Brain microvascular endothelial cell (primary cell): ENCODE measurements at regions not wholly inside any gene's neighbourhood (a gene's known extent, or its start where the extent isn't known, plus 50 kb on each side); places are given as distances from the start of the nearest gene placed in this dataset.

Experiments used
- DNase-seq: peaks from one replicate; pipeline ENCODE4 v3.0.0-alpha.2; 2020
- H3K27ac ChIP-seq: fragments of 250-450 bp; sonication (Bioruptor Pico); 2 replicates; pipeline ENCODE4 v1.5.1; 2020; ENCODE audit warnings: mild to moderate bottlenecking, moderate library complexity
- H3K27me3 ChIP-seq: fragments of 250-450 bp; sonication (Bioruptor Pico); replicated peaks from 2 replicates; pipeline ENCODE4 v1.5.1; 2020; ENCODE audit warnings: mild to moderate bottlenecking
- H3K36me3 ChIP-seq: fragments of 250-450 bp; sonication (Bioruptor Pico); replicated peaks from 2 replicates; pipeline ENCODE4 v1.5.1; 2020; ENCODE audit warnings: mild to moderate bottlenecking
- H3K4me3 ChIP-seq: 2 replicates; pipeline ENCODE4 v1.5.1; 2011; ENCODE audit warnings: low read depth, mild to moderate bottlenecking, control low read depth, low read length, moderate library complexity
- in situ Hi-C: cut with HindIII; loops from 2 replicates; pipeline ENCODE4 v1.10.0; 2017; ENCODE audit warnings: low sequenced_read_pairs, low pct_ligation_motif_present
- TF ChIP-seq, protein P1 (sequence below): IDR thresholded peaks from 2 replicates; pipeline ENCODE4 v1.5.1; 2011; ENCODE audit warnings: low read depth, mild to moderate bottlenecking, moderate library complexity, low read length, control low read depth, inconsistent platforms; ENCODE audit errors: missing control alignments

DNA sequence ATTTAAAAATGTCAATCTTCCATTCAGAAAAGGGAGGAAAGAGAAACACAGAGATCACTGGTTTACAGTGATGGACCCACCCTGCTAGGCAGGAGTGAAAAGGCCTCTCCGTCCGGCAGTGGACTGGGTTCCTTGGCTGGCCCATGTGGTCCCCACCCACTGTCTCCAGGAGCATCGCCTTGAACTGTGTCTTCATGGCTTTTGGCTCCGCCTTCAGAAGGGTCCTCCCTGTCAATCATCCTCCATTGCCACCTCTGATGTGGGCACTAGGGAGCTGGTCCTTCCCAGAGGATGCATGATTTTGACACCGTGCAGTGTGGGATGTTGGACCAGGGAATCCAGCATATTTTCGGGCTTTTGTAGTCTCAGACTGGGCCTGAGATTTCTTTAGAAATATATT lies 58.2 kb upstream of the B3GAT1 start:
- Histone ChIP-seq H3K4me3 (no peak overlapping the region), H3K27ac (no peak overlapping the region), H3K36me3 (no peaks in the 10 kb centered on the region), H3K27me3 (no peaks in the 10 kb centered on the region)
- TF ChIP-seq, protein P1, sequence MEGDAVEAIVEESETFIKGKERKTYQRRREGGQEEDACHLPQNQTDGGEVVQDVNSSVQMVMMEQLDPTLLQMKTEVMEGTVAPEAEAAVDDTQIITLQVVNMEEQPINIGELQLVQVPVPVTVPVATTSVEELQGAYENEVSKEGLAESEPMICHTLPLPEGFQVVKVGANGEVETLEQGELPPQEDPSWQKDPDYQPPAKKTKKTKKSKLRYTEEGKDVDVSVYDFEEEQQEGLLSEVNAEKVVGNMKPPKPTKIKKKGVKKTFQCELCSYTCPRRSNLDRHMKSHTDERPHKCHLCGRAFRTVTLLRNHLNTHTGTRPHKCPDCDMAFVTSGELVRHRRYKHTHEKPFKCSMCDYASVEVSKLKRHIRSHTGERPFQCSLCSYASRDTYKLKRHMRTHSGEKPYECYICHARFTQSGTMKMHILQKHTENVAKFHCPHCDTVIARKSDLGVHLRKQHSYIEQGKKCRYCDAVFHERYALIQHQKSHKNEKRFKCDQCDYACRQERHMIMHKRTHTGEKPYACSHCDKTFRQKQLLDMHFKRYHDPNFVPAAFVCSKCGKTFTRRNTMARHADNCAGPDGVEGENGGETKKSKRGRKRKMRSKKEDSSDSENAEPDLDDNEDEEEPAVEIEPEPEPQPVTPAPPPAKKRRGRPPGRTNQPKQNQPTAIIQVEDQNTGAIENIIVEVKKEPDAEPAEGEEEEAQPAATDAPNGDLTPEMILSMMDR: no peak
- no peak for DNase-seq
- in situ Hi-C loops: no loop called here

DNA sequence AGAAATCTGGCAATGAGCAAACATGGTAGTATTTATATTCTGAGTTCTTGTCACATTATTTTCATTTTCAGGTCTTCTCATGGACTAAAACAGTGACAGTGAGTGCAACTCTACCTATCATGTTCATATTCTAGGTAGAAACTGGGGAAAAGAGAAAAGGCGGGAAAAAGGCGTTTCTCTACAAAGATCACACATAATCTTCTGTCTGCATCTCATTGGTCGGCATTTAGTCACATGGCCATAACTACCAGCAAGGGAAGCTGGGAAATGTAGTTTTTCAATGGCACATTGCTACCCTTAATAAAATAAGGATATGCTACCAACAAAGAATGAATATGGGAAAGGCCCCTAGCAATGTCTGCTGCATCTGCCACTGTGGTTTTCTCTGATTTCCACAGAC lies 57.6 kb upstream of the B3GAT1 start:
- DNase-seq: no peak
- H3K4me3 ChIP-seq: no peak overlapping the region
- H3K27me3 ChIP-seq: no peaks in the 10 kb centered on the region
- no peaks in the 10 kb centered on the region for H3K36me3 ChIP-seq
- in situ Hi-C loops: no loop called here
- H3K27ac ChIP-seq: no peak overlapping the region
- TF ChIP-seq, protein P1: no peak

DNA sequence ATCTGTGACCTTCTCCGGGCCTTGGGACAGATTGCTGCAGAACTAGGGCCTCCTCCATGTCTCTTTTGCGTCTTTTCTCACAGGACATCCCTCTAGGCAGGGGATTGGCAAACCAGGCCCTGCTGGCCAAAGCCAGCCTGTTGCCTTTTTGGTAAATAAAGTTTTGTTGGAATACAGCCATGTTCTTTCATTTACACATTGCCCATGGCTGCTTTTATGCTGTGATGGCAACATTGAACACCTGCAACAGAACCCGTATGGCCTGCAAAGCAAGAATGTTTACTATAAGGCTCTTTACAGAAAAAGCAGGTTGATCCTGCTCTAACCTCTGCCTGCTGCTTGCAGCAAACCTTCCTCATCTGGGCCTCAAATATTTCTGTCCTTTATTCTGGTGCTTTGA lies 56.8 kb upstream of the B3GAT1 start:
- DNase-seq: no peak
- Histone ChIP-seq H3K27ac (no peak overlapping the region), H3K36me3 (no peaks in the 10 kb centered on the region), H3K27me3 (no peaks in the 10 kb centered on the region), H3K4me3 (no peak overlapping the region)
- in situ Hi-C loops: no loop called here
- TF ChIP-seq, protein P1: no peak

DNA sequence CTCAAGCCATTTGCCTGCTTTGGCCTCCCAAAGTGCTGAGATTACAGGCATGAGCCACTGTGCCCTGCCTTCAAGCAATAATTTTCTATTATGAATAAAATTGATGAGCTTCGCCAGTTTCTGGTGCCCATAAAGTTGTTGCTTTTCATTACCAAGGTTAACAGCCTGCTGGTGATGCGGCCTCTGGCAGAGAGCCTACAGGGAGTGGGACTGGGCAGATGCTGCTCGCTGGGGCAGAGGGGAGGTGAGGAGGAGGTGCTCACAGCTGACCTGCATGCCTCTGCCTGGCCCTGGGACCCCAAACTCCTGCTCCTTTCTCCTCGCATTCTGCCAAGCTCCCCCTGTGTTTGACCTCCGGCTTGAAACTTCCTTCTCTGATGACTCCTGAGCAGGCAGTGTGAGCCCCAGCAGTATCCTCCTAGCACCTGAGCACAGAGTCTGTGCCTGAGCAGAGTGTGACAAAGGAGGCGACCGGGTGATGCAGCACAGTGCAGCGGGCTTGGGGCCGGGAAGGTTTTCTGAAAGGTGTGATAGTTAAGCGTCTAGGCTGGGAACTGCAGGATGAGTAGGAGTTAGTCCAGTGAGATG lies 56.1 kb upstream of the B3GAT1 start:
- in situ Hi-C loops: no loop called here
- TF ChIP-seq, protein P1: no peak
- Histone ChIP-seq H3K27me3 (no peaks in the 10 kb centered on the region), H3K36me3 (no peaks in the 10 kb centered on the region), H3K27ac (no peak overlapping the region), H3K4me3 (no peak overlapping the region)
- DNase-seq: no peak

- H3K4me3 ChIP-seq: no peak overlapping the region
- H3K27ac ChIP-seq: no peak overlapping the region
- TF ChIP-seq, protein P1: no peak
- H3K36me3 ChIP-seq: no peaks in the 10 kb centered on the region
- no peak for DNase-seq
- in situ Hi-C loops: no loop called here
- no peaks in the 10 kb centered on the region for H3K27me3 ChIP-seq
Measured at GRCh38 chr11:134466610-134467567, 54.8 kb upstream of the B3GAT1 start.
